Stimulated activated CD8-positive, alpha-beta memory T cell treated with anti-CD3 and anti-CD28 coated beads, Interleukin-4, amount 100 ng/mL, for 48 hours (primary cell): ENCODE measurements at regions not wholly inside any gene's neighbourhood (a gene's known extent, or its start where the extent isn't known, plus 50 kb on each side); places are given as distances from the start of the nearest gene placed in this dataset.

Source experiments
- DNase-seq: peaks from one replicate; pipeline ENCODE4 v3.0.0-alpha.2; 2020

- peak; percentile 21 for DNase-seq
These were observed 787.1 kb upstream of the API5 start for GRCh38 chr11:42524534-42525227.

GRCh38 chr11:42526426-42526825, 785.4 kb upstream of the API5 start:
- no peak for DNase-seq

GRCh38 chr11:42528471-42528870, 783.3 kb upstream of the API5 start:
- DNase-seq, result no peak

GRCh38 chr11:42528911-42529310, 782.9 kb upstream of the API5 start:
- DNase-seq, result no peak

- no peak for DNase-seq
These were observed 775.0 kb upstream of the API5 start for GRCh38 chr11:42536611-42537360.

GRCh38 chr11:42542336-42542735, 769.5 kb upstream of the API5 start:
- DNase-seq, result no peak

GRCh38 chr11:42543844-42544419, 767.9 kb upstream of the API5 start:
- DNase-seq, result no peak

- DNase-seq, result no peak
These were observed 767.1 kb upstream of the API5 start for GRCh38 chr11:42544726-42545125.

- no peak for DNase-seq
These were observed 765.8 kb upstream of the API5 start for GRCh38 chr11:42545954-42546353.

- no peak for DNase-seq
These were observed 759.0 kb upstream of the API5 start for GRCh38 chr11:42552786-42553185.

- DNase-seq, result no peak
These were observed 756.6 kb upstream of the API5 start for GRCh38 chr11:42555190-42555589.

GRCh38 chr11:42571131-42571877, 740.5 kb upstream of the API5 start:
- DNase-seq, result no peak

GRCh38 chr11:42571878-42572610, 739.8 kb upstream of the API5 start:
- DNase-seq, result no peak

- no peak for DNase-seq
These were observed 735.5 kb upstream of the API5 start for GRCh38 chr11:42576318-42576717.

GRCh38 chr11:42589286-42589685, 722.5 kb upstream of the API5 start:
- DNase-seq, result no peak

- no peak for DNase-seq
These were observed 720.0 kb upstream of the API5 start for GRCh38 chr11:42591841-42592240.

GRCh38 chr11:42593441-42593840, 718.4 kb upstream of the API5 start:
- no peak for DNase-seq

GRCh38 chr11:42595876-42596275, 715.9 kb upstream of the API5 start:
- DNase-seq, result no peak

GRCh38 chr11:42596576-42597145, 715.1 kb upstream of the API5 start:
- no peak for DNase-seq

GRCh38 chr11:42598341-42598740, 713.5 kb upstream of the API5 start:
- no peak for DNase-seq

- no peak for DNase-seq
These were observed 691.0 kb upstream of the API5 start for GRCh38 chr11:42620796-42621195.
